CD4-positive, alpha-beta memory T cell (primary cell): ENCODE measurements at regions not wholly inside any gene's neighbourhood (a gene's known extent, or its start where the extent isn't known, plus 50 kb on each side); places are given as distances from the start of the nearest gene placed in this dataset.

Source experiments
- CTCF ChIA-PET: fragments of 350-600 bp; sonication (Branson Sonifier 250); formaldehyde crosslinking; loops from one replicate; lab custom pipeline; 2021; ENCODE audit warnings: inconsistent platforms; ENCODE audit not compliant: partially characterized antibody; lab: Charles Lee
- POLR2A ChIA-PET: fragments of 350-600 bp; sonication (Branson Sonifier 250); formaldehyde crosslinking; loops from one replicate; lab custom pipeline; 2021; ENCODE audit not compliant: partially characterized antibody; lab: Charles Lee
- DNase-seq, 5 donors: peaks; one replicate each; pipeline versions ENCODE4 v3.0.0 to v3.0.0-alpha.2; 2020 to 2022; ENCODE audit warnings: mixed read lengths in 1 of 5
- H3K27ac ChIP-seq: one replicate; pipeline ENCODE4 v1.7.0; 2013; ENCODE audit warnings: low read depth, low read length
- H3K27me3 ChIP-seq: 2 replicates; pipeline ENCODE4 v1.7.0; 2013; ENCODE audit warnings: mild to moderate bottlenecking, low read length, moderate library complexity; ENCODE audit not compliant: insufficient read depth
- H3K36me3 ChIP-seq: 2 replicates; pipeline ENCODE4 v1.7.0; 2013; ENCODE audit warnings: mild to moderate bottlenecking, low read length, moderate library complexity; ENCODE audit not compliant: insufficient read depth
- H3K4me1 ChIP-seq: 2 replicates; pipeline ENCODE4 v1.7.0; 2013; ENCODE audit warnings: mild to moderate bottlenecking, low read length, moderate library complexity; ENCODE audit not compliant: insufficient read depth
- H3K4me3 ChIP-seq, 2 donors: one replicate each; pipeline ENCODE4 v1.7.0; 2013; ENCODE audit warnings: low read length in 2 of 2, mild to moderate bottlenecking in 1 of 2
- H3K9me3 ChIP-seq, 2 donors: one replicate each; pipeline ENCODE4 v1.7.0; 2013; ENCODE audit warnings: low read length in 2 of 2, control low read depth in 1 of 2; ENCODE audit not compliant: control insufficient read depth in 1 of 2
- H3K27ac Mint-ChIP-seq, 7 donors: one replicate each; pipeline ENCODE4 v1.8.0; 2020 to 2021; ENCODE audit warnings: mixed read lengths in 7 of 7, mild to moderate bottlenecking in 6 of 7, inconsistent platforms in 3 of 7, moderate library complexity in 3 of 7
- H3K27me3 Mint-ChIP-seq, 2 donors: one replicate each; pipeline ENCODE4 v1.8.0; 2020 to 2021; ENCODE audit warnings: mixed read lengths in 2 of 2
- H3K36me3 Mint-ChIP-seq, 2 donors: one replicate each; pipeline ENCODE4 v1.8.0; 2020 to 2021; ENCODE audit warnings: mixed read lengths in 2 of 2, inconsistent platforms in 1 of 2, mild to moderate bottlenecking in 1 of 2
- H3K4me1 Mint-ChIP-seq, 4 donors: one replicate each; pipeline ENCODE4 v1.8.0; 2020 to 2021; ENCODE audit warnings: mixed read lengths in 4 of 4, mild to moderate bottlenecking in 1 of 4
- H3K4me3 Mint-ChIP-seq, 8 donors: one replicate each; pipeline ENCODE4 v1.8.0; 2020 to 2021; ENCODE audit warnings: mixed read lengths in 8 of 8, mild to moderate bottlenecking in 7 of 8, moderate library complexity in 6 of 8, inconsistent platforms in 3 of 8
- H3K9me3 Mint-ChIP-seq, 8 donors: one replicate each; pipeline ENCODE4 v1.8.0; 2020 to 2021; ENCODE audit warnings: mixed read lengths in 8 of 8, mild to moderate bottlenecking in 5 of 8, inconsistent platforms in 3 of 8, moderate library complexity in 1 of 8
- intact Hi-C: fragments of 100-400 bp; cut with micrococcal nuclease; formaldehyde crosslinking; loops from one replicate; pipeline ENCODE4 v1.15.1; 2023

- H3K4me3 ChIP-seq: no peak overlapping the region
- H3K4me1 ChIP-seq: no peaks in the 10 kb centered on the region
- H3K27me3 Mint-ChIP-seq: peaks cover 3 to 7% of the 10 kb centered on the region in 2 donors
- no peak for DNase-seq
- CTCF ChIA-PET: no interaction called here
- intact Hi-C loops: no loop called here
- no peak overlapping the region for H3K27ac ChIP-seq
- no peaks in the 10 kb centered on the region for H3K4me1 Mint-ChIP-seq
- no peak overlapping the region for H3K4me3 Mint-ChIP-seq
- H3K36me3 Mint-ChIP-seq: no peaks in the 10 kb centered on the region
- H3K27me3 ChIP-seq: no peaks in the 10 kb centered on the region
- H3K9me3 ChIP-seq: no peaks in the 10 kb centered on the region
- no peak overlapping the region for H3K27ac Mint-ChIP-seq
- POLR2A ChIA-PET: no interaction called here
- peaks cover 0 to 8% (median 0%) of the 10 kb centered on the region in 8 donors for H3K9me3 Mint-ChIP-seq
- H3K36me3 ChIP-seq: no peaks in the 10 kb centered on the region
These were observed 174.2 kb upstream of the FAR2 start for GRCh38 chr12:28974883-28975282.

- no peaks in the 10 kb centered on the region for H3K9me3 ChIP-seq
- ChIA-PET CTCF (no interaction called here), POLR2A (no interaction called here)
- peaks cover 0 to 6% (median 0%) of the 10 kb centered on the region in 8 donors for H3K9me3 Mint-ChIP-seq
- no peaks in the 10 kb centered on the region for H3K4me1 Mint-ChIP-seq
- H3K27me3 Mint-ChIP-seq: peaks cover 2 to 7% of the 10 kb centered on the region in 2 donors
- no peak for DNase-seq
- no peak overlapping the region for H3K27ac Mint-ChIP-seq
- H3K4me3 Mint-ChIP-seq: no peak overlapping the region
- no peaks in the 10 kb centered on the region for H3K27me3 ChIP-seq
- no peak overlapping the region for H3K4me3 ChIP-seq
- H3K27ac ChIP-seq: no peak overlapping the region
- no peaks in the 10 kb centered on the region for H3K36me3 ChIP-seq
- no peaks in the 10 kb centered on the region for H3K4me1 ChIP-seq
- no peaks in the 10 kb centered on the region for H3K36me3 Mint-ChIP-seq
- intact Hi-C loops: no loop called here
These were observed 173.3 kb upstream of the FAR2 start for GRCh38 chr12:28975564-28976340.

DNA sequence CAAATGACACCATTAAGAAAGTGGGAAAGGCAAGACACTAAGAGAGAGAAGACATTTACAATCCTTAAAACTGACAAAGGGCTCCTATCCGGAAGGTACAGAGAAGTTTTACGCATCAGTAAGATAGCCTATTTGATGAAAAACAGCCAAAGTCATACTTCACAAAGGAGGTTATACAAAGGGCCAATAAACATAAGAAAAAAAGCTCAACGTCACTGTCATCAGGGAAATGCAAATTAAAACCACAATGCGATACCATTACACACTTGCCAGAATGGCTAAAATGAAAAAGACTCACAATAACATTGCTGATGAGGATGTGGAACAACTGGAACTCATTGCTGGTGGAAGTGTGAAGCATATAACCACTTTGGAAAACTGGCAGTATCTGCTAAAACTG is 168.6 kb upstream of the FAR2 start:
- CTCF ChIA-PET: no interaction called here
- POLR2A ChIA-PET: no interaction called here

GRCh38 chr12:28987538-28988324 is 161.3 kb upstream of the FAR2 start:
- H3K4me1 ChIP-seq: no peaks in the 10 kb centered on the region
- no peak for DNase-seq
- Mint-ChIP-seq H3K27ac (no peak overlapping the region), H3K27me3 (peaks cover 3 to 6% of the 10 kb centered on the region in 2 donors), H3K36me3 (no peaks in the 10 kb centered on the region), H3K9me3 (no peaks in the 10 kb centered on the region), H3K4me3 (no peak overlapping the region), H3K4me1 (no peaks in the 10 kb centered on the region)
- no peaks in the 10 kb centered on the region for H3K9me3 ChIP-seq
- H3K27ac ChIP-seq: no peak overlapping the region
- CTCF ChIA-PET: no interaction called here
- H3K36me3 ChIP-seq: no peaks in the 10 kb centered on the region
- intact Hi-C loops: no loop called here
- POLR2A ChIA-PET: no interaction called here
- H3K27me3 ChIP-seq: no peaks in the 10 kb centered on the region
- no peak overlapping the region for H3K4me3 ChIP-seq

More for the DNA sequence above, 168.6 kb upstream of the FAR2 start:
- no peaks in the 10 kb centered on the region for H3K4me1 ChIP-seq
- H3K27ac Mint-ChIP-seq: no peak overlapping the region
- H3K27me3 Mint-ChIP-seq: peaks cover 5 to 10% of the 10 kb centered on the region in 2 donors
- no peaks in the 10 kb centered on the region for H3K9me3 ChIP-seq
- peaks cover 0 to 6% (median 0%) of the 10 kb centered on the region in 8 donors for H3K9me3 Mint-ChIP-seq
- no peak for DNase-seq
- H3K4me1 Mint-ChIP-seq: no peaks in the 10 kb centered on the region
- no peaks in the 10 kb centered on the region for H3K27me3 ChIP-seq
- H3K36me3 ChIP-seq: no peaks in the 10 kb centered on the region
- H3K27ac ChIP-seq: no peak overlapping the region
- intact Hi-C loops: no loop called here
- no peaks in the 10 kb centered on the region for H3K36me3 Mint-ChIP-seq
- no peak overlapping the region for H3K4me3 ChIP-seq
- H3K4me3 Mint-ChIP-seq: no peak overlapping the region

- intact Hi-C loops: no loop called here
These were observed 160.8 kb upstream of the FAR2 start for GRCh38 chr12:28988325-28988704.

GRCh38 chr12:28991626-28992025 is 157.5 kb upstream of the FAR2 start:
- H3K36me3 Mint-ChIP-seq: no peaks in the 10 kb centered on the region
- H3K27me3 Mint-ChIP-seq: peaks cover 2 to 6% of the 10 kb centered on the region in 2 donors
- Histone ChIP-seq H3K9me3 (no peaks in the 10 kb centered on the region), H3K36me3 (no peaks in the 10 kb centered on the region), H3K4me3 (no peak overlapping the region), H3K27ac (no peak overlapping the region), H3K4me1 (no peaks in the 10 kb centered on the region), H3K27me3 (no peaks in the 10 kb centered on the region)
- H3K4me3 Mint-ChIP-seq: no peak overlapping the region
- POLR2A ChIA-PET: no interaction called here
- no peak overlapping the region for H3K27ac Mint-ChIP-seq
- no peak for DNase-seq
- no peaks in the 10 kb centered on the region for H3K9me3 Mint-ChIP-seq
- intact Hi-C loops: no loop called here
- no peaks in the 10 kb centered on the region for H3K4me1 Mint-ChIP-seq
- CTCF ChIA-PET: no interaction called here

More at GRCh38 chr12:28988325-28988704, 160.8 kb upstream of the FAR2 start:
- no peaks in the 10 kb centered on the region for H3K27me3 ChIP-seq
- DNase-seq: no peak
- Mint-ChIP-seq H3K36me3 (no peaks in the 10 kb centered on the region), H3K9me3 (no peaks in the 10 kb centered on the region), H3K4me3 (no peak overlapping the region), H3K27ac (no peak overlapping the region), H3K4me1 (no peaks in the 10 kb centered on the region), H3K27me3 (peaks cover 3 to 6% of the 10 kb centered on the region in 2 donors)
- H3K9me3 ChIP-seq: no peaks in the 10 kb centered on the region
- no peaks in the 10 kb centered on the region for H3K36me3 ChIP-seq
- no peak overlapping the region for H3K27ac ChIP-seq
- no peaks in the 10 kb centered on the region for H3K4me1 ChIP-seq
- CTCF ChIA-PET: no interaction called here
- H3K4me3 ChIP-seq: no peak overlapping the region
- POLR2A ChIA-PET: no interaction called here

- intact Hi-C loops: no loop called here
- CTCF ChIA-PET: no interaction called here
- no peak for DNase-seq
- Histone ChIP-seq H3K27me3 (no peaks in the 10 kb centered on the region), H3K4me1 (no peaks in the 10 kb centered on the region), H3K36me3 (no peaks in the 10 kb centered on the region), H3K27ac (no peak overlapping the region), H3K4me3 (no peak overlapping the region), H3K9me3 (no peaks in the 10 kb centered on the region)
- no peaks in the 10 kb centered on the region for H3K36me3 Mint-ChIP-seq
- no peak overlapping the region for H3K4me3 Mint-ChIP-seq
- no peaks in the 10 kb centered on the region for H3K4me1 Mint-ChIP-seq
- H3K27me3 Mint-ChIP-seq: peaks cover 2 to 6% of the 10 kb centered on the region in 2 donors
- no peaks in the 10 kb centered on the region for H3K9me3 Mint-ChIP-seq
- POLR2A ChIA-PET: no interaction called here
- no peak overlapping the region for H3K27ac Mint-ChIP-seq
These were observed 155.4 kb upstream of the FAR2 start for GRCh38 chr12:28993720-28994119.
